ENCODE measurements at regions not wholly inside any gene's neighbourhood (a gene's known extent, or its start where the extent isn't known, plus 50 kb on each side); places are given as distances from the start of the nearest gene placed in this dataset.

- TF ChIP-seq CTCF (IDR thresholded peaks at IDR 0.05) (no peak), POLR2A (IDR thresholded peaks at IDR 0.05) (no peak)
Measured at GRCh38 chr22:27635435-27635834, 166.1 kb downstream of the MN1 start.
